HepG2 (cell line): ENCODE measurements at regions not wholly inside any gene's neighbourhood (a gene's known extent, or its start where the extent isn't known, plus 50 kb on each side); places are given as distances from the start of the nearest gene placed in this dataset.

ENCODE experiments used
- ATAC-seq: fragments of 200-7000 bp; cut with Tn5 transposase; 3 replicates; pipeline ENCODE4 v1.9.1; 2020; ENCODE audit warnings: mild to moderate bottlenecking, moderate library complexity
- BruUV-seq: library from RNA; stranded (reverse); fragments of 400-500 nt; replicated peaks from 2 replicates; lab custom pipeline; 2021; lab: Mats Ljungman, UMichigan
- CTCF ChIA-PET: fragments of 300-600 bp; formaldehyde crosslinking; extraction: SDS; loops from one replicate; lab custom pipeline; 2021; ENCODE audit warnings: low total read pairs, inconsistent platforms, low intra/inter-chr PET ratio; lab: Yijun Ruan, JAX
- POLR2A ChIA-PET: fragments of 350-600 bp; sonication (Branson Sonifier 250); formaldehyde crosslinking; loops from one replicate; lab custom pipeline; 2020; ENCODE audit warnings: antibody characterized with exemption, inconsistent platforms; lab: Yijun Ruan, JAX
- DNase-seq: peaks from one replicate; pipeline ENCODE4 v3.0.0-alpha.2; 2015; ENCODE audit warnings: low spot score
- FAIRE-seq: peaks from 3 replicates; lab custom pipeline; 2011; peaks lifted over from hg19 to GRCh38; lab: Jason Lieb, UNC
- H2AFZ ChIP-seq: one replicate; pipeline ENCODE4 v1.6.1; 2011; ENCODE audit warnings: low read length, inconsistent platforms
- H3K27ac ChIP-seq: fragments of 300-600 bp; 3 replicates; pipeline ENCODE4 v1.8.0; 2011; ENCODE audit warnings: mixed run types, mild to moderate bottlenecking, mixed read lengths, low read length, inconsistent platforms; ENCODE audit not compliant: insufficient read depth; ENCODE audit errors: extremely low read length
- H3K27me3 ChIP-seq, 2 experiments: fragments of 200-600 bp in 1 of 2; 2 replicates in 1 of 2; 3 replicates in 1 of 2; pipeline versions ENCODE4 v1.6.0 to v1.8.0; 2011; ENCODE audit warnings: low read length in 2 of 2, mild to moderate bottlenecking in 2 of 2, moderate library complexity in 2 of 2, inconsistent platforms in 1 of 2; ENCODE audit not compliant: insufficient read depth in 2 of 2, control insufficient read depth in 1 of 2
- H3K36me3 ChIP-seq, 2 experiments: fragments of 200-600 bp in 1 of 2; replicated peaks in 1 of 2; 2 replicates in 1 of 2; 3 replicates in 1 of 2; pipeline versions ENCODE4 v1.5.1 to v1.8.0; 2011; ENCODE audit warnings: low read length in 2 of 2, inconsistent platforms in 1 of 2; ENCODE audit not compliant: insufficient read depth in 2 of 2, control insufficient read depth in 1 of 2
- H3K4me1 ChIP-seq: 2 replicates; pipeline ENCODE4 v1.5.1; 2012; ENCODE audit warnings: low read length, inconsistent platforms; ENCODE audit not compliant: insufficient read depth
- H3K4me2 ChIP-seq: 2 replicates; pipeline ENCODE4 v1.6.0; 2011; ENCODE audit warnings: low read depth, low read length, inconsistent platforms
- H3K4me3 ChIP-seq, 3 experiments: fragments of 200-600 bp in 1 of 3; sonication (generic), shearing (Covaris generic) in 1 of 3; replicated peaks in 1 of 3; 2 replicates each; pipeline ENCODE4 v1.5.1; 2011 to 2016; ENCODE audit warnings: low read length in 3 of 3, inconsistent platforms in 2 of 3, low read depth in 2 of 3, mild to moderate bottlenecking in 2 of 3, control low read depth in 1 of 3, mixed read lengths in 1 of 3; ENCODE audit not compliant: insufficient read depth in 1 of 3
- H3K79me2 ChIP-seq: one replicate; pipeline ENCODE4 v1.6.1; 2011; ENCODE audit warnings: low read length, inconsistent platforms; ENCODE audit not compliant: insufficient read depth
- H3K9ac ChIP-seq: 2 replicates; pipeline ENCODE4 v1.6.0; 2011; ENCODE audit warnings: mild to moderate bottlenecking, low read depth, low read length, inconsistent platforms; ENCODE audit not compliant: insufficient read depth
- H3K9me3 ChIP-seq: 2 replicates; pipeline ENCODE4 v1.5.1; 2012; ENCODE audit warnings: mild to moderate bottlenecking, low read length
- H4K20me1 ChIP-seq: 2 replicates; pipeline ENCODE4 v1.6.0; 2011; ENCODE audit warnings: inconsistent platforms, mild to moderate bottlenecking, low read length, moderate library complexity; ENCODE audit not compliant: insufficient read depth
- HIVEP1 ChIP-seq: sonication (generic); formaldehyde crosslinking; IDR thresholded peaks from 2 replicates; pipeline ENCODE4 v1.4.0; 2020; ENCODE audit warnings: mild to moderate bottlenecking, missing genetic modification reagents
- HNRNPUL1 ChIP-seq: fragments of 200-400 bp; formaldehyde crosslinking; IDR thresholded peaks from 2 replicates; pipeline ENCODE4 v1.6.1; 2017; ENCODE audit warnings: low read depth, mild to moderate bottlenecking, low read length, moderate library complexity
- IRF2 ChIP-seq: IDR thresholded peaks from 2 replicates; pipeline ENCODE4 v1.6.1; 2018; ENCODE audit warnings: missing genetic modification reagents, missing compliant biosample characterization
- TBP ChIP-seq: sonication (generic); formaldehyde crosslinking; IDR thresholded peaks from 2 replicates; pipeline ENCODE4 v1.5.0; 2020; ENCODE audit warnings: missing genetic modification reagents
- TFDP1 ChIP-seq: IDR thresholded peaks from 2 replicates; pipeline ENCODE4 v1.6.1; 2016; ENCODE audit warnings: missing compliant biosample characterization, missing genetic modification reagents, borderline replicate concordance
- THAP7 ChIP-seq: sonication (generic); formaldehyde crosslinking; IDR thresholded peaks from 2 replicates; pipeline ENCODE4 v1.8.1; 2023; ENCODE audit warnings: mild to moderate bottlenecking, missing genetic modification reagents
- ZBTB7A ChIP-seq: sonication (generic); formaldehyde crosslinking; IDR thresholded peaks from 2 replicates; pipeline ENCODE4 v1.8.0; 2022; ENCODE audit warnings: mild to moderate bottlenecking, missing genetic modification reagents
- ZNF549 ChIP-seq: sonication (generic); formaldehyde crosslinking; IDR thresholded peaks from 2 replicates; pipeline ENCODE4 v1.5.0; 2020; ENCODE audit warnings: missing genetic modification reagents
- ZNF576 ChIP-seq: sonication (generic); formaldehyde crosslinking; IDR thresholded peaks from 2 replicates; pipeline ENCODE4 v1.4.0; 2020; ENCODE audit warnings: mild to moderate bottlenecking, missing genetic modification reagents
- ZNF766 ChIP-seq: sonication (generic); formaldehyde crosslinking; IDR thresholded peaks from 2 replicates; pipeline ENCODE4 v1.5.0; 2020; ENCODE audit warnings: missing genetic modification reagents, borderline replicate concordance
- WGBS: methylation state at CpG from one replicate; pipeline ENCODE4 v1.1.6; 2017; ENCODE audit warnings: low lambda C conversion rate; 5-methylcytosine and 5-hydroxymethylcytosine counted together
- in situ Hi-C: cut with HindIII; loops from 2 replicates; pipeline ENCODE4 v1.10.0; 2017; ENCODE audit warnings: low pct_unique_long_range_greater_than_20kb; ENCODE audit not compliant: extremely low pct_ligation_motif_present
- intact Hi-C: fragments of 100-400 bp; cut with micrococcal nuclease; formaldehyde crosslinking; loops from one replicate; pipeline ENCODE4 v1.10.0; 2022; ENCODE audit not compliant: unreplicated experiment
- TF ChIP-seq, protein P1 (sequence below): sonication (generic); formaldehyde crosslinking; IDR thresholded peaks from 2 replicates; pipeline ENCODE4 v1.9.0; 2021; ENCODE audit warnings: missing genetic modification reagents, borderline replicate concordance
- TF ChIP-seq, protein P2 (sequence below): sonication (generic); formaldehyde crosslinking; IDR thresholded peaks from 2 replicates; pipeline ENCODE4 v1.4.0; 2020; ENCODE audit warnings: missing genetic modification reagents

GRCh38 chr9:1474671-1475070, 424.5 kb downstream of the DMRT2 start (continued):
- TF ChIP-seq ZBTB7A (CRISPR knock-in tag), result no peak
- no peak for TF ChIP-seq ZNF766 (CRISPR knock-in tag)

GRCh38 chr9:1490341-1491232, 440.4 kb downstream of the DMRT2 start:
- no peak for FAIRE-seq
- TF ChIP-seq ZNF576 (CRISPR knock-in tag) (no peak), ZNF549 (CRISPR knock-in tag) (no peak), TBP (CRISPR knock-in tag) (no peak), HNRNPUL1 (no peak), TFDP1 (CRISPR knock-in tag) (no peak), THAP7 (CRISPR knock-in tag) (no peak), IRF2 (CRISPR knock-in tag) (no peak), HIVEP1 (CRISPR knock-in tag) (no peak)
- TF ChIP-seq, protein P1, sequence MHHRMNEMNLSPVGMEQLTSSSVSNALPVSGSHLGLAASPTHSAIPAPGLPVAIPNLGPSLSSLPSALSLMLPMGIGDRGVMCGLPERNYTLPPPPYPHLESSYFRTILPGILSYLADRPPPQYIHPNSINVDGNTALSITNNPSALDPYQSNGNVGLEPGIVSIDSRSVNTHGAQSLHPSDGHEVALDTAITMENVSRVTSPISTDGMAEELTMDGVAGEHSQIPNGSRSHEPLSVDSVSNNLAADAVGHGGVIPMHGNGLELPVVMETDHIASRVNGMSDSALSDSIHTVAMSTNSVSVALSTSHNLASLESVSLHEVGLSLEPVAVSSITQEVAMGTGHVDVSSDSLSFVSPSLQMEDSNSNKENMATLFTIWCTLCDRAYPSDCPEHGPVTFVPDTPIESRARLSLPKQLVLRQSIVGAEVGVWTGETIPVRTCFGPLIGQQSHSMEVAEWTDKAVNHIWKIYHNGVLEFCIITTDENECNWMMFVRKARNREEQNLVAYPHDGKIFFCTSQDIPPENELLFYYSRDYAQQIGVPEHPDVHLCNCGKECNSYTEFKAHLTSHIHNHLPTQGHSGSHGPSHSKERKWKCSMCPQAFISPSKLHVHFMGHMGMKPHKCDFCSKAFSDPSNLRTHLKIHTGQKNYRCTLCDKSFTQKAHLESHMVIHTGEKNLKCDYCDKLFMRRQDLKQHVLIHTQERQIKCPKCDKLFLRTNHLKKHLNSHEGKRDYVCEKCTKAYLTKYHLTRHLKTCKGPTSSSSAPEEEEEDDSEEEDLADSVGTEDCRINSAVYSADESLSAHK, result no peak
- TF ChIP-seq, protein P2, sequence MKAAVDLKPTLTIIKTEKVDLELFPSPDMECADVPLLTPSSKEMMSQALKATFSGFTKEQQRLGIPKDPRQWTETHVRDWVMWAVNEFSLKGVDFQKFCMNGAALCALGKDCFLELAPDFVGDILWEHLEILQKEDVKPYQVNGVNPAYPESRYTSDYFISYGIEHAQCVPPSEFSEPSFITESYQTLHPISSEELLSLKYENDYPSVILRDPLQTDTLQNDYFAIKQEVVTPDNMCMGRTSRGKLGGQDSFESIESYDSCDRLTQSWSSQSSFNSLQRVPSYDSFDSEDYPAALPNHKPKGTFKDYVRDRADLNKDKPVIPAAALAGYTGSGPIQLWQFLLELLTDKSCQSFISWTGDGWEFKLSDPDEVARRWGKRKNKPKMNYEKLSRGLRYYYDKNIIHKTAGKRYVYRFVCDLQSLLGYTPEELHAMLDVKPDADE (CRISPR knock-in tag), result no peak

More at GRCh38 chr9:1490341-1491232, 440.4 kb downstream of the DMRT2 start:
- in situ Hi-C loops (no loop called here), intact Hi-C loops (no loop called here)
- ChIA-PET POLR2A (no interaction called here), CTCF (no interaction called here)
- Histone ChIP-seq H3K9me3 (no peaks in the 10 kb centered on the region), H3K27ac (no peak overlapping the region), H3K27me3 (no peaks in the 10 kb centered on the region), H3K36me3 (no peaks in the 10 kb centered on the region), H3K79me2 (no peaks in the 10 kb centered on the region), H3K9ac (no peak overlapping the region), H3K4me2 (no peak overlapping the region), H2AFZ (no peak overlapping the region), H3K4me3 (no peak overlapping the region), H3K4me1 (no peaks in the 10 kb centered on the region), H4K20me1 (no peaks in the 10 kb centered on the region)
- 1% methylated on average over 8 of the region's 8 CpGs for WGBS
- no TSS peak for BruUV-seq
- no peak for ATAC-seq
- no peak for DNase-seq
